Upper lobe of left lung (tissue), 4 donors: ENCODE measurements at regions not wholly inside any gene's neighbourhood (a gene's known extent, or its start where the extent isn't known, plus 50 kb on each side); places are given as distances from the start of the nearest gene placed in this dataset.

ENCODE experiments used
- EP300 ChIP-seq, 4 donors: sonication (generic); formaldehyde crosslinking; IDR thresholded peaks; one replicate each; pipeline ENCODE4 v1.5.1; 2017; ENCODE audit warnings: antibody characterized with exemption in 4 of 4, control low read depth in 2 of 4
- TF ChIP-seq, protein P1 (sequence below), 6 experiments: fragments of 450-650 bp in 4 of 6; fragments of 200-600 bp in 2 of 6; sonication (generic) in 2 of 6; IDR thresholded peaks; one replicate each; pipeline ENCODE4 v1.5.1; 2016 to 2019; ENCODE audit warnings: antibody characterized with exemption in 6 of 6

- TF ChIP-seq, protein P1, sequence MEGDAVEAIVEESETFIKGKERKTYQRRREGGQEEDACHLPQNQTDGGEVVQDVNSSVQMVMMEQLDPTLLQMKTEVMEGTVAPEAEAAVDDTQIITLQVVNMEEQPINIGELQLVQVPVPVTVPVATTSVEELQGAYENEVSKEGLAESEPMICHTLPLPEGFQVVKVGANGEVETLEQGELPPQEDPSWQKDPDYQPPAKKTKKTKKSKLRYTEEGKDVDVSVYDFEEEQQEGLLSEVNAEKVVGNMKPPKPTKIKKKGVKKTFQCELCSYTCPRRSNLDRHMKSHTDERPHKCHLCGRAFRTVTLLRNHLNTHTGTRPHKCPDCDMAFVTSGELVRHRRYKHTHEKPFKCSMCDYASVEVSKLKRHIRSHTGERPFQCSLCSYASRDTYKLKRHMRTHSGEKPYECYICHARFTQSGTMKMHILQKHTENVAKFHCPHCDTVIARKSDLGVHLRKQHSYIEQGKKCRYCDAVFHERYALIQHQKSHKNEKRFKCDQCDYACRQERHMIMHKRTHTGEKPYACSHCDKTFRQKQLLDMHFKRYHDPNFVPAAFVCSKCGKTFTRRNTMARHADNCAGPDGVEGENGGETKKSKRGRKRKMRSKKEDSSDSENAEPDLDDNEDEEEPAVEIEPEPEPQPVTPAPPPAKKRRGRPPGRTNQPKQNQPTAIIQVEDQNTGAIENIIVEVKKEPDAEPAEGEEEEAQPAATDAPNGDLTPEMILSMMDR (IDR thresholded peaks at IDR 0.05): no peak
- TF ChIP-seq EP300 (IDR thresholded peaks at IDR 0.05): no peak
Observed at GRCh38 chr4:185915817-185916216, 103.8 kb upstream of the SORBS2 start.
